AG04450 (cell line): ENCODE measurements at regions not wholly inside any gene's neighbourhood (a gene's known extent, or its start where the extent isn't known, plus 50 kb on each side); places are given as distances from the start of the nearest gene placed in this dataset.

Experiments used
- CTCF ChIA-PET: fragments of 300-600, 350-600 bp; formaldehyde crosslinking; extraction: SDS; loops from one replicate; lab custom pipeline; 2022; ENCODE audit warnings: antibody characterized with exemption, inconsistent platforms; lab: Charles Lee
- POLR2A ChIA-PET: fragments of 350-600 bp; formaldehyde crosslinking; extraction: SDS; loops from one replicate; lab custom pipeline; 2021; ENCODE audit warnings: antibody characterized with exemption, inconsistent platforms; lab: Yijun Ruan, JAX
- DNase-seq: peaks from one replicate; pipeline ENCODE4 v3.0.0-alpha.2; 2011; ENCODE audit warnings: low read depth, low spot score
- H3K27ac ChIP-seq: one replicate; pipeline ENCODE4 v1.5.1; 2012; ENCODE audit warnings: low read depth, low read length, control low read depth
- H3K27me3 ChIP-seq: one replicate; pipeline ENCODE4 v1.6.0; 2012; ENCODE audit warnings: low read length; ENCODE audit not compliant: control insufficient read depth, insufficient read depth
- H3K4me3 ChIP-seq: 2 replicates; pipeline ENCODE4 v1.5.1; 2011; ENCODE audit warnings: mild to moderate bottlenecking, low read depth, low read length, control low read depth
- H3K9me3 ChIP-seq: 2 replicates; pipeline ENCODE4 v1.5.1; 2012; ENCODE audit warnings: low read length; ENCODE audit not compliant: control insufficient read depth, insufficient read depth
- TF ChIP-seq, protein P1 (sequence below): IDR thresholded peaks from 2 replicates; pipeline ENCODE4 v1.5.1; 2011; ENCODE audit warnings: low read depth, low read length, control low read depth, inconsistent platforms

DNA sequence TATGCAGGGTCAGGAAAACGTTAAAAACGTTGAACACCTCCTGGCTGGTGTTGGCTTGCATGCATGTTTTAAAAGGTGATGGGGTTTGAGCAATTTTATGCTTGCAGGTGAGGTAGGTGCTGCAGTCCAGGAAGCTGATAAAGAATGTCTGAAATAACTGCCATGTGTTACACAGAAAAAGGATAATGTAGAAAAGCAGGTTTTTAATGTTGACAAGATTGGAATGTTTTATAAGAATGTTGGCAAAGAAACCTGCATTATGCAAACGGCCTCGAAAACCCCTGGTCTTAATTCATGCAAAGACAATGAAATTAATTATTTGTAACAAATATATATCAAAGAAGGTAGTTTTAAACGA lies 723.7 kb upstream of the AGA start:
- TF ChIP-seq, protein P1, sequence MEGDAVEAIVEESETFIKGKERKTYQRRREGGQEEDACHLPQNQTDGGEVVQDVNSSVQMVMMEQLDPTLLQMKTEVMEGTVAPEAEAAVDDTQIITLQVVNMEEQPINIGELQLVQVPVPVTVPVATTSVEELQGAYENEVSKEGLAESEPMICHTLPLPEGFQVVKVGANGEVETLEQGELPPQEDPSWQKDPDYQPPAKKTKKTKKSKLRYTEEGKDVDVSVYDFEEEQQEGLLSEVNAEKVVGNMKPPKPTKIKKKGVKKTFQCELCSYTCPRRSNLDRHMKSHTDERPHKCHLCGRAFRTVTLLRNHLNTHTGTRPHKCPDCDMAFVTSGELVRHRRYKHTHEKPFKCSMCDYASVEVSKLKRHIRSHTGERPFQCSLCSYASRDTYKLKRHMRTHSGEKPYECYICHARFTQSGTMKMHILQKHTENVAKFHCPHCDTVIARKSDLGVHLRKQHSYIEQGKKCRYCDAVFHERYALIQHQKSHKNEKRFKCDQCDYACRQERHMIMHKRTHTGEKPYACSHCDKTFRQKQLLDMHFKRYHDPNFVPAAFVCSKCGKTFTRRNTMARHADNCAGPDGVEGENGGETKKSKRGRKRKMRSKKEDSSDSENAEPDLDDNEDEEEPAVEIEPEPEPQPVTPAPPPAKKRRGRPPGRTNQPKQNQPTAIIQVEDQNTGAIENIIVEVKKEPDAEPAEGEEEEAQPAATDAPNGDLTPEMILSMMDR, result no peak
- Histone ChIP-seq H3K4me3 (no peak overlapping the region), H3K27ac (no peak overlapping the region), H3K9me3 (no peaks in the 10 kb centered on the region), H3K27me3 (no peaks in the 10 kb centered on the region)
- CTCF ChIA-PET, result no interaction called here
- POLR2A ChIA-PET, result no interaction called here
- no peak for DNase-seq

DNA sequence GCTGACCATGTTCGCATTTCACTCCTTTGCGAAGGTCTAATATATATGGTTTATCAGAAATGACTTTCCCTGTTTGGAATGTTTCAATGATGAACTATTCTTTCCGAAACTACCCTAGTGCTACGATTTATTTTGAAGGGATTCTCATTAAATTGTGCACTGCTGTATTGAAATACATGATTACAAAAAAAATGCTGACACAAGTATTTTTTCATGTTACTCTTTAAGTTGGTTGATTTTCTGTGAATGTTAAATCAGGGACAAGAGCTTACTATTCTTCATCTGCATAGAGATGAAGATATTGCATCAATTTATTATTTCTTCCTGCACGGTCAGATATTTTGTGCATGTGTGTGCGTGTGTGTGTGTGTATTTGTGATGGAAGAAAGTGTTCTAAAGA lies 731.5 kb upstream of the AGA start:
- no peak overlapping the region for H3K4me3 ChIP-seq
- H3K27me3 ChIP-seq, result no peaks in the 10 kb centered on the region
- H3K27ac ChIP-seq, result no peak overlapping the region
- CTCF ChIA-PET, result no interaction called here
- no peak for DNase-seq
- TF ChIP-seq, protein P1, result no peak
- no peaks in the 10 kb centered on the region for H3K9me3 ChIP-seq
- POLR2A ChIA-PET, result no interaction called here

DNA sequence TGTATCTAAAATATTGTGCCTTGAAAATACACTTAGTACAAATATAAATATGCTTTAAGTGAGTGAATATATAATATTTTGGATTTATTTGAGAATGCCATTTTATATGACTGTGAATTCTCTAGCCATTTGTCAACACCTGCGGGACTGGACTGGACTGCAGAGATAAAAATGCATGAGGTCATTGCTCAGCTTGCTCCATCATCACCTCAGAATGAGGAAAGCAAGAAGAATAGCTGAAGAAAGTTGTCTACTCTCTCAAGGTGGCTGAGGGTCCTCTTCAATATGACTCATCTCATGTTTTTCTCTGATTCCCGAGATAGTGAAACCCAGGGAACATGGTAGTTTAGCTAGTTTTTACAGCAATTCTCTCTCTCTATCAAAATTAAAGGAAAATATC lies 732.5 kb upstream of the AGA start:
- Histone ChIP-seq H3K9me3 (no peaks in the 10 kb centered on the region), H3K27me3 (no peaks in the 10 kb centered on the region), H3K4me3 (no peak overlapping the region), H3K27ac (no peak overlapping the region)
- DNase-seq, result no peak
- ChIA-PET POLR2A (no interaction called here), CTCF (no interaction called here)
- TF ChIP-seq, protein P1, result no peak

DNA sequence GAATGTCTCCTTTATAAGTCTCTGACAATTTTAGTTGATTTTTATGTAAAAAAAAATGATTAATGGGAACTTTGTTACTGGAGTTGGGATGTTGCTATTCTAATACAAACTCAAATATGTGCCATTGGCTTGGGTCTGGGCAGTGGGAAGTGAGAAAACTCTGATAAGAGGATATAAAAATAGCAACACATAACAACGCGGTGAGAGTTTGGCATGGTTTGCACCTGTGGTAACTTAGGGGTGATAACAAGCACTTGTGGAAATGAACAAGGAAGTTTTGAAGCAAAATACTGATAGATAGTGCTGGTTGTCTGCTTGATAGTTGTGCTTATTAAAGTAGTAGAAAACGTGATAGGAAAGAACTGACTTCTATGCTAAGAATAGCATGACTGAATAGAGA lies 743.3 kb upstream of the AGA start:
- DNase-seq, result no peak
- no peak overlapping the region for H3K4me3 ChIP-seq
- ChIA-PET POLR2A (no interaction called here), CTCF (no interaction called here)
- H3K27me3 ChIP-seq, result no peaks in the 10 kb centered on the region
- H3K27ac ChIP-seq, result no peak overlapping the region
- H3K9me3 ChIP-seq, result no peaks in the 10 kb centered on the region
- TF ChIP-seq, protein P1, result no peak

DNA sequence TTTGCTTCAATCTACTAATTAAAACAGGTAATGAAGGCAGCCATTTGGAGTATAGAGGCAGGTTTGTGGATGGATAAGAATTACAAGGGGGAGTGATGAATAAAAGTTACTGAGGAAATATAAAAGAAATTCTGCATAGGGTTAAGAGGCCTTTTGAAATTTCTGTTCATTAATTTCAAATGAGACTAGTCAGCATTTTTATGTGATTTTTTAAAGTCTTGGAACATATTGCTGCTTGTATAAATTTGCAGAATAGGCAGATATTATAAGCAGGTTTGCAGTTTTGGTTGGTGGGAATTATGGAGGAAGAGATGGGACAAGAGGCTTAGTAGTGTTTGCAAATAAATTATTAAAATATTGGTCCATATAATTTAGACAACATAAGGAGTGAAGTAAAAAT lies 750.4 kb upstream of the AGA start:
- ChIA-PET POLR2A (no interaction called here), CTCF (interaction anchor here (0.6 kb wide), 1 partner anchor 12 kb away, joined by 3 read pairs; no protein-coding TSS in a partner anchor)
- Histone ChIP-seq H3K27ac (no peak overlapping the region), H3K27me3 (no peaks in the 10 kb centered on the region), H3K4me3 (no peak overlapping the region), H3K9me3 (no peaks in the 10 kb centered on the region)
- DNase-seq, result no peak
- TF ChIP-seq, protein P1, result no peak
